Psoas muscle (tissue), 7 donors: ENCODE measurements at regions not wholly inside any gene's neighbourhood (a gene's known extent, or its start where the extent isn't known, plus 50 kb on each side); places are given as distances from the start of the nearest gene placed in this dataset.

Experiments
- ATAC-seq, 4 donors: fragments of 200-7000 bp; cut with Tn5 transposase; one replicate each; pipeline ENCODE4 v1.9.1; 2020; ENCODE audit warnings: moderate library complexity in 3 of 4, mild to moderate bottlenecking in 2 of 4
- DNase-seq, 2 donors: peaks; one replicate each; pipeline ENCODE4 v3.0.0-alpha.2; 2020
- H3K27ac ChIP-seq: fragments of 200-600 bp; one replicate; pipeline ENCODE4 v1.8.0; 2022
- H3K27me3 ChIP-seq, 3 donors: fragments of 200-600 bp in 1 of 3; one replicate each; pipeline versions ENCODE4 v1.6.1 to v1.8.0; 2013 to 2022; ENCODE audit warnings: low read length in 2 of 3, mild to moderate bottlenecking in 2 of 3, moderate library complexity in 1 of 3; ENCODE audit not compliant: insufficient read depth in 3 of 3
- H3K36me3 ChIP-seq, 2 donors: fragments of 200-600 bp in 1 of 2; one replicate each; pipeline versions ENCODE4 v1.6.1 to v1.8.0; 2013 to 2022; ENCODE audit warnings: low read depth in 1 of 2, mild to moderate bottlenecking in 1 of 2, moderate library complexity in 1 of 2; ENCODE audit not compliant: insufficient read depth in 1 of 2
- H3K4me1 ChIP-seq: fragments of 200-600 bp; one replicate; pipeline ENCODE4 v1.8.0; 2022
- H3K4me3 ChIP-seq: fragments of 200-600 bp; one replicate; pipeline ENCODE4 v1.8.0; 2022; ENCODE audit warnings: mild to moderate bottlenecking
- H3K9me3 ChIP-seq: fragments of 200-600 bp; one replicate; pipeline ENCODE4 v1.8.0; 2022
- CTCF ChIP-seq: fragments of 200-600 bp; IDR thresholded peaks from one replicate; pipeline ENCODE4 v1.8.0; 2022; ENCODE audit warnings: antibody characterized with exemption
- WGBS, 3 donors: extraction: QIAGEN DNeasy Blood & Tissue Kit; methylation state at CpG; one replicate each; pipeline versions ENCODE4 v1.1.6 to v1.1.7; 2013; 5-methylcytosine and 5-hydroxymethylcytosine counted together
- intact Hi-C, 2 donors: fragments of 100-400 bp; cut with DNase I; formaldehyde crosslinking; loops; one replicate each; pipeline versions ENCODE4 v1.11.0 to v1.14.2; 2022
- donor health status: healthy with polysubstance abuse.
- donor health status: DM: no; HTN: no; CAD: no; lungs with moderate emphysema.
- donor health status: Bipolar disorder and iron deficiency.
- donor health status: healthy.
- donor health status: DM: yes; HTN: yes; CAD: no.
- donor health status: DM: no; HTN: no; CAD: no.
- donor health status: DM: yes; HTN: yes; CAD: no.

- ATAC-seq = no peak
- 71 to 80% (median 73%) methylated on average over 2 of the region's 2 CpGs for WGBS, 3 donors
Measured at GRCh38 chr1:30042438-30043147, 680.8 kb downstream of the MATN1 start.

GRCh38 chr1:30041741-30042437, 681.5 kb downstream of the MATN1 start:
- no peak overlapping the region for H3K4me3 ChIP-seq
- intact Hi-C loops = no loop called here
- H3K27me3 ChIP-seq = peaks cover 0 to 13% (median 2%) of the 10 kb centered on the region in 3 donors
- DNase-seq (no peak), ATAC-seq (no peak)
- H3K27ac ChIP-seq = no peak overlapping the region
- 61 to 72% (median 67%) methylated on average over 8 of the region's 8 CpGs for WGBS, 3 donors
- TF ChIP-seq CTCF = no peak
- H3K9me3 ChIP-seq = no peaks in the 10 kb centered on the region
- H3K36me3 ChIP-seq = no peaks in the 10 kb centered on the region
- no peaks in the 10 kb centered on the region for H3K4me1 ChIP-seq

More at GRCh38 chr1:30042438-30043147, 680.8 kb downstream of the MATN1 start:
- peaks cover 0 to 15% (median 2%) of the 10 kb centered on the region in 3 donors for H3K27me3 ChIP-seq
- no peaks in the 10 kb centered on the region for H3K9me3 ChIP-seq
- H3K4me3 ChIP-seq = no peak overlapping the region
- H3K27ac ChIP-seq = no peak overlapping the region
- intact Hi-C loops = no loop called here
- DNase-seq = no peak
- H3K4me1 ChIP-seq = no peaks in the 10 kb centered on the region
- no peaks in the 10 kb centered on the region for H3K36me3 ChIP-seq
- no peak for TF ChIP-seq CTCF

GRCh38 chr1:30040081-30041019, 683.0 kb downstream of the MATN1 start:
- Histone ChIP-seq H3K36me3 (no peaks in the 10 kb centered on the region), H3K4me3 (no peak overlapping the region), H3K27me3 (no peaks in the 10 kb centered on the region), H3K27ac (no peak overlapping the region), H3K4me1 (no peaks in the 10 kb centered on the region), H3K9me3 (no peaks in the 10 kb centered on the region)
- no peak for TF ChIP-seq CTCF
- 86 to 87% (median 86%) methylated on average over 8 of the region's 8 CpGs for WGBS, 3 donors
- DNase-seq (no peak), ATAC-seq (no peak)
- intact Hi-C loops = no loop called here

- H3K27me3 ChIP-seq = peaks cover 0 to under 1% (median 0%) of the 10 kb centered on the region in 3 donors
- no peak overlapping the region for H3K4me3 ChIP-seq
- 81 to 86% (median 84%) methylated on average over 10 of the region's 10 CpGs for WGBS, 3 donors
- intact Hi-C loops = no loop called here
- H3K9me3 ChIP-seq = no peaks in the 10 kb centered on the region
- ATAC-seq = no peak
- DNase-seq = no peak
- TF ChIP-seq CTCF = no peak
- no peak overlapping the region for H3K27ac ChIP-seq
- H3K4me1 ChIP-seq = no peaks in the 10 kb centered on the region
- H3K36me3 ChIP-seq = no peaks in the 10 kb centered on the region
Measured at GRCh38 chr1:30039354-30040080, 683.9 kb downstream of the MATN1 start.
